NCI-H1105 (cell line): ENCODE measurements at regions not wholly inside any gene's neighbourhood (a gene's known extent, or its start where the extent isn't known, plus 50 kb on each side); places are given as distances from the start of the nearest gene placed in this dataset.
A peak's percentile ranks its signal among the peaks of the same experiment; 100 is the strongest.

Experiments
- DNase-seq: peaks from one replicate; lab custom pipeline; 2025; lab: John Stamatoyannopoulos, UW

DNA sequence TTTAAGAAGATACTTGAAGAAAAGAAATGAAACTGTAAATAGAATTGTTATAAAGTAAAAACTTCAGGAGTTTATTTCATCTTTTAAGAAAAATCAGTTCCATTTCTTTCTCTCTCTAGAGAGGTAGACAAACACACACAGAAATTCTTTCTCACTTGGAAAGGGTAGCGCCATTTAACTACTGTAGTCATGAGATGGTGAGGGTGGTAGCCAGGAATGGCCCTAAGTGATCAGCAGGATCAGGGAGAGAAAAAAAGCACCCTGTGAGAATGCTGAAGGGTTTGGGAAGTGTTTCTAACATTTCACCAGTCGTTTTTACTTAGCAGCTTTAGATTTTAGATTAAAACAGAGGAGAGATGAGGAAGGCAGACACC is 205.7 kb upstream of the RUNX1 start:
- DNase-seq, result no peak

DNA sequence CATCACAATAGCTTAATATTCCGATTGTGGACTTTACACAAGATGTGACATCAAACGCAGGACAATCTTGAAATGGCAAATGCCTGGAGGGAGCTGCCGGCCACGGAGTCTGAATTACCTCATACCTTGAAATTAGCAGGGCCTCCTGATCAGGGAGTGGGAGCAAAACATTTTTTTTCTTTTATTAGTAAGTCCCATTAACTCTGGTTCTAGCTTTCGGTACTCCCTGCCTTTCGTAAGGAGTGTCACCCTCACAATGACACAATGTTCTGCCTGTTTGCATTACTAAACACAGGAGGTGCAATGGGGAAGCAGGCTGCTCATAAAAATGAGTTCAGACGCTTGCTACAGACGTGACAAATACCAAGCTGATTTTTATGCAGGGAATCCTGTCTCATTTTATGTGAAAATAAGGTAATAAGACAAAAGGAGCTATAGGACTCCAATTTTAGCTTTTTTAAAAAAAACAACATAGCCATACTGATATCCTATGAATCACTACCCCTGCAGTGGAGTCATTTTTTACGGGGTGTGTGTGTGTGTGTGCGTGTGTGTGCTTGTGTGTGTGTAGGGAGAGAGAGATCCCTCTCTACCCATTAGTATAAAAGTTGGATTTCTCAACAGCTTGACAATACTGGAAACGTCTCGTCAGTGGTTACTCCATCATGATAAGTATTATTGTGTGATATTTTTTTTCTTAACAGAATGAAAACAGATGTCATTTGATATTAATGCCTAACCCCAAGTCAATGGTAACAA is 205.1 kb upstream of the RUNX1 start:
- no peak for DNase-seq

- no peak for DNase-seq
Observed at GRCh38 chr21:35252831-35253230, 203.7 kb upstream of the RUNX1 start.

DNA sequence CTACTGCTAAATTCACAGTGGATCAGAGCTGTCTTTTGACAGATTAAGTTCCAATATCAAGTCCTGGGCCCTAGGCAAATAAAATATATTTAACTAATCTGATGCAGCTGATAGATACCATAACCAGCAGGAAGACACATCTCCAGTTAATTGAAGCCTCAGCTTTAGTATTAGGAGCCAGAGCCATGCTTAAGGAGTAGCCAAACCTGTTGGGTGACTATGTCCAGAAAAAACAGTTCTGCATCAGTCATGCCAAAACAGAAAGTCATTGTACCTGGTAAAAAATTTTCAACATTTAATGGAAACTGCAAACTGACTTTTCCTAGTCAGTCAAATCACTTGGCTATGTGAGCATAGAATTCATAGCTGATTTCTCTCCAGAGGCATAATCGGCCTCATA is 200.5 kb upstream of the RUNX1 start:
- DNase-seq, result no peak

DNA sequence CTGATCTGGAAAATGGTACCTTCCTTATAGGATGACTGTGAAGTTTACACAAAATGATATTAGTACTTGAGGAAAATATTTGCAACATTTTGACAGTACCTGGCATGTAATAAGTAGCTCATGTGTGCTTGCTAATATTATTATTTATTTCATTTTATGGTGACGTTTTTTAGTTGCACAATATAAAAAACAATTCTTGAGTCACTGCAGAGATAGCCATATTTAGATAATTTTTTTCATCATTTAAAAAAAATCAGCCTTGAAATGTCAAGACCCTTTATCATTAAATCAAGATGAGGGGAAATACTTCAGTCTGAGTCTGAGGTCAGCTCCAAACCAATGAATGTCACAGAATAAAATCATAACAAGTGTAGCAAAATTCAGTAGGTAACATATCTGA is 196.8 kb upstream of the RUNX1 start:
- no peak for DNase-seq

- no peak for DNase-seq
Observed at GRCh38 chr21:35244514-35244913, 195.4 kb upstream of the RUNX1 start.

DNA sequence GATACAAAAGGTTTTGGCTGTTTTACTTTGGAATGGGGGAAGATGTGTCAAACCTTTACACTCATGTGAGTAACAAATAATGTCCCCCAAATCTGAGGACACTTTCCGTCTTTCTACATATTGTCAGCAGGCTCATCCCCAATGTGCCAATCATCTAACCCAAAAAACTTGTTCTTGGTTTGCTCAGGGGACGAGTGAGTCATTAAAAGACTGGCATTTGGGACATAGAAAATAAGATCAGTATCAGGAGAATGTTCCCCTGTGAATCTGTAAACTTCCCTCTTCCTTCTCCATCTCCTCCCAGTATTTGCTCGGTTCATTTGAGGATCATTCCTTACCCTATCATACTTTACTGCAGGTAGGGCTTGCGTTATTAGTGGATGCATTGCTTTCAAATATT is 194.1 kb upstream of the RUNX1 start:
- no peak for DNase-seq

GRCh38 chr21:35239811-35240219 is 190.7 kb upstream of the RUNX1 start:
- peak; percentile 92 for DNase-seq

DNA sequence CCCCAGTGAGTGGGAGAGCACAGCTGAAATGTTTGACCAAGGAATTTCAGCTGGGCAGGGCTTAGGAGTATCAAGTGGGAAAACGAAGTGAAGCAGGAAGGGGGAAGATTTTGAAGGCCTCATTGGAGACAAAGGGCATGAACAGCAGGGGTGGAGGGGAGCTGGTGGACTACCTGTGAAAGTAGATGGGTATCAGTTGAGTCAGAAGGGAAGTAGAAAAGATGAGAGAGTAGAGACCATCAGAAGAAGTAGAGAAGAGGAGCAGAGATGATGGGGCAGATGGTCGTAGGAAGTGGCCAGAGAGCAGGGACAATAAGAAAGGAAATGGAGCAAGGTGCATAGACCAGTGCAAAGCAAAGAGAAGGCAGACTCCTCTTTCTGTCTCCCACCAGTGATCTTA is 189.0 kb upstream of the RUNX1 start:
- no peak for DNase-seq

GRCh38 chr21:35237287-35237686 is 188.2 kb upstream of the RUNX1 start:
- no peak for DNase-seq

- DNase-seq, result no peak
Observed at GRCh38 chr21:35236090-35236489, 187.0 kb upstream of the RUNX1 start.

- DNase-seq, result no peak
Observed at GRCh38 chr21:35234725-35235124, 185.6 kb upstream of the RUNX1 start.

DNA sequence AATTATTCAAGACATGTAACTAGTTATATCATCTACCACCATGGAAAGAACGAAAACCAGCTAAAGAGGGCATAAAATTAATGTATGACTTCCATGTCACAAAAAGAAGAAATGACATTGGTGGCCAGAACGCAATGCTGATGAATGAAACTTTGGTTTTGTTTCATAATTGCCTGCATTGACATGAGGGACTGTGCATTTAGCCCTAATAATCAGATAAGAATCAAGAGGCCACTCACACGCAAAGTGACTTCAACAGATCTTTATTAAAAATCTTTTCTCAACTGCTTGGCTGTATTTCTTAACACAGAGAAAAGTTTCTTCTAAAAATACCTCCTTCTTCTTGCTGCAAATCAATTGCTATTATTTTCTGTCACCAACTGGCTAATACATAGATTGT is 184.7 kb upstream of the RUNX1 start:
- DNase-seq, result no peak

- no peak for DNase-seq
Observed at GRCh38 chr21:35232545-35233176, 183.6 kb upstream of the RUNX1 start.

GRCh38 chr21:35231090-35231489 is 182.0 kb upstream of the RUNX1 start:
- DNase-seq, result no peak

DNA sequence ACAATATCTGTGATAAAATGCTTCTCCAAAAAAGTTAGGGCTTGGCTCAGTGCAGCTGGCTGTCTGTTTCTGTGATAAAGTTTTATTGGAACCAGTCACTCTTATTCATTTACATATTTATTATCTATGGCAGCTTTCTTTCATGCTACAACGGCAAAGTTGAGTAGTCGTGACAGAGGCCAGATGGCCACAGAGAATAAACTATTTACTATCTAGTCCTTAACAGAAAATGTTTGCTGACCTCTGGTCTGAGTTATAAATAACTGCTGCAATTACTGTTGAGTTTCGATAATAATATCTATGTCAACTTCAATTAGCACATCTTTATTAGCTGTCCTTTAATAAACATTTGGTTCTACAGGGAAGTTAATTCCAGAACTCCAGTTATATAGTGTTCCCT is 180.2 kb upstream of the RUNX1 start:
- no peak for DNase-seq

DNA sequence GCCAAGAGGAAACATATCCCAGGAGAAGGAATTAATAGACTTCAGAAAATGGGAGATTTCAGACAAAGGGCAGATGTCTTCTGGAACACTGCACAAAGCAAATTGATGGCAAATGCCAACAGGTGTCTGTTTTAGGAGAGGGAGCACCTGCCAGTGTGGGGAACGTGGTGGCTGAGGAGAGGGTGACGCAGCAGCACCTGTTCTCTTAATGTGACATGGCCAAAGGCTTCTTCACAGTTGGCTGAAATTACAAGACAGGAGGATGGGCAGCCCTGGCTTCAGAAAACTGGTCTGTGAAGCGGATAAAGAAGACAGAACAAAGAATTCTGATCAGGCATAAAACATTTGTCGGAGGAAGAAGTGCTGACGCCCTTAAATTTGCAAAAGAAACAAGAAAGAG is 178.7 kb upstream of the RUNX1 start:
- peak; percentile 70 for DNase-seq

GRCh38 chr21:35226968-35227744 is 178.1 kb upstream of the RUNX1 start:
- no peak for DNase-seq

GRCh38 chr21:35226328-35226727 is 177.2 kb upstream of the RUNX1 start:
- DNase-seq, result no peak

- no peak for DNase-seq
Observed at GRCh38 chr21:35225573-35225972, 176.5 kb upstream of the RUNX1 start.

- DNase-seq, result peak; percentile 18
Observed at GRCh38 chr21:35223480-35224156, 174.5 kb upstream of the RUNX1 start.

DNA sequence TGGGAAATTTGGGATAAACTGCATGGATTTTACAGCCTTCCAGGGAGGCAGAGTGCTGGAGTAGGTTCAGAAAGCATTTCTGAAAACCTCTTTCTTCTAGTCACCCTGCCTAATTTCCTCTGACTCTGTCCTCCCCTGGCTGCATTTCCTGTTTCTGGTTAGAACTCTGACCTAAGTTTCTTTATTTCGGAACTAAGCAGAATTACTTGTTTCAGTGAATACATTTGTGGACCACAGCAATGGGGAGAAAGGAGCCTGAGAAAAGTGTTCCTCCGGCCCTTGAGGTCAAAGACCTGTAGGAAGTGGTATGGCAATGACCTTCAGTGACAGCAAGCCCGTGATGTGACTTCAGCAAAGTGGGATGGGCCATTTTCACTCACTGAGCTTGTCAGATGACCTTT is 173.4 kb upstream of the RUNX1 start:
- no peak for DNase-seq

DNA sequence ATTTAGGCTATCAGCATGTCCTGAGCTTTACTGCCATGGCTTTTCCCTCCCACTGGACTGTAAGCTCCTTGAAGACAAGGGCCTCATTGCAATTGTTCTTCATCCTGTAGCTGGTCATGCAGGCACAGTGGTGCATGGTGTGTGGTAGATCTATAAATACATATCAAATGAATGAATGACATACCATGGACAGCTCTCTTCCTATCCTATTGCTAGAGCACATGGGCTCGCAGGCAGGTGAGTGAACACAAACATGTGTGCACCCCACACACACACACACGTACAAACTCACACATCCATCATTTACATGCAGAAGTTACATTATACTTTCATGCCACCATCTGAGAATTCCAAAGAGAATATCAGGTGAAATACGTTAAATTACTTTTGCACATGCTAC is 172.9 kb upstream of the RUNX1 start:
- DNase-seq, result no peak
